ENCODE measurements at regions not wholly inside any gene's neighbourhood (a gene's known extent, or its start where the extent isn't known, plus 50 kb on each side); places are given as distances from the start of the nearest gene placed in this dataset.

- no peak for DNase-seq
These were observed 276.5 kb upstream of the KLF6 start for GRCh38 chr10:4061441-4061951.

- DNase-seq: no peak
These were observed 274.6 kb upstream of the KLF6 start for GRCh38 chr10:4059471-4060138.

- no peak for DNase-seq
These were observed 273.6 kb upstream of the KLF6 start for GRCh38 chr10:4058514-4059029.

GRCh38 chr10:4057725-4058513 is 272.9 kb upstream of the KLF6 start:
- DNase-seq: no peak

- DNase-seq: no peak
These were observed 272.0 kb upstream of the KLF6 start for GRCh38 chr10:4057021-4057420.

GRCh38 chr10:4054656-4055435 is 269.8 kb upstream of the KLF6 start:
- no peak for DNase-seq

- DNase-seq: no peak
These were observed 268.9 kb upstream of the KLF6 start for GRCh38 chr10:4053940-4054339.

GRCh38 chr10:4051641-4052151 is 266.7 kb upstream of the KLF6 start:
- DNase-seq: no peak

GRCh38 chr10:4051011-4051640 is 266.1 kb upstream of the KLF6 start:
- no peak for DNase-seq

- DNase-seq: no peak
These were observed 265.1 kb upstream of the KLF6 start for GRCh38 chr10:4050061-4050460.

GRCh38 chr10:4049348-4049747 is 264.3 kb upstream of the KLF6 start:
- no peak for DNase-seq

- no peak for DNase-seq
These were observed 263.3 kb upstream of the KLF6 start for GRCh38 chr10:4048236-4048864.

- no peak for DNase-seq
These were observed 261.8 kb upstream of the KLF6 start for GRCh38 chr10:4046712-4047354.

- DNase-seq: no peak
These were observed 261.0 kb upstream of the KLF6 start for GRCh38 chr10:4046030-4046429.

- no peak for DNase-seq
These were observed 259.1 kb upstream of the KLF6 start for GRCh38 chr10:4043897-4044665.

- no peak for DNase-seq
These were observed 256.6 kb upstream of the KLF6 start for GRCh38 chr10:4041635-4042034.

GRCh38 chr10:4038000-4038399 is 253.0 kb upstream of the KLF6 start:
- no peak for DNase-seq

- no peak for DNase-seq
These were observed 250.6 kb upstream of the KLF6 start for GRCh38 chr10:4035599-4035945.

GRCh38 chr10:4034907-4035598 is 250.0 kb upstream of the KLF6 start:
- DNase-seq: no peak

- DNase-seq: no peak
These were observed 248.4 kb upstream of the KLF6 start for GRCh38 chr10:4033341-4033896.
